Caco-2 (cell line): ENCODE measurements at regions not wholly inside any gene's neighbourhood (a gene's known extent, or its start where the extent isn't known, plus 50 kb on each side); places are given as distances from the start of the nearest gene placed in this dataset.

ENCODE experiments used
- BruUV-seq: library from RNA; stranded (reverse); fragments of 400-500 nt; replicated peaks from 2 replicates; lab custom pipeline; 2021; lab: Mats Ljungman, UMichigan
- CTCF ChIA-PET: fragments of 300-600 bp; sonication (Branson Sonifier 250); formaldehyde crosslinking; loops from one replicate; lab custom pipeline; 2022; ENCODE audit warnings: antibody characterized with exemption; lab: Charles Lee
- POLR2A ChIA-PET: fragments of 300-600 bp; sonication (Branson Sonifier 250); formaldehyde crosslinking; loops from one replicate; lab custom pipeline; 2022; ENCODE audit warnings: antibody characterized with exemption; lab: Charles Lee
- DNase-seq, 2 experiments: peaks; one replicate each; pipeline versions ENCODE4 v3.0.0 to v3.0.0-alpha.2; 2020 to 2022
- H3K27me3 ChIP-seq: replicated peaks from 2 replicates; pipeline ENCODE4 v1.6.0; 2011; ENCODE audit warnings: low read length; ENCODE audit not compliant: control insufficient read depth, insufficient read depth
- H3K36me3 ChIP-seq: 2 replicates; pipeline ENCODE4 v1.5.1; 2011; ENCODE audit warnings: low read length; ENCODE audit not compliant: control insufficient read depth, insufficient read depth
- H3K4me1 ChIP-seq: fragments of 250-450 bp; sonication (Bioruptor Pico); 2 replicates; pipeline ENCODE4 v1.5.1; 2020; ENCODE audit warnings: mild to moderate bottlenecking
- H3K4me3 ChIP-seq: 2 replicates; pipeline ENCODE4 v1.5.1; 2011; ENCODE audit warnings: low read depth, mild to moderate bottlenecking, control low read depth, low read length
- H3K9me3 ChIP-seq: fragments of 250-450 bp; sonication (Bioruptor Pico); 2 replicates; pipeline ENCODE4 v1.5.1; 2020; ENCODE audit warnings: mild to moderate bottlenecking, moderate library complexity
- H3K27ac Mint-ChIP-seq: one replicate; pipeline ENCODE4 v1.8.0; 2022; ENCODE audit warnings: mixed read lengths; ENCODE audit not compliant: unreplicated experiment
- H3K27me3 Mint-ChIP-seq: one replicate; pipeline ENCODE4 v1.8.0; 2022; ENCODE audit warnings: mixed read lengths; ENCODE audit not compliant: insufficient read depth, unreplicated experiment
- H3K36me3 Mint-ChIP-seq: one replicate; pipeline ENCODE4 v1.8.0; 2022; ENCODE audit warnings: mild to moderate bottlenecking, mixed read lengths; ENCODE audit not compliant: insufficient read depth, unreplicated experiment
- H3K4me1 Mint-ChIP-seq: one replicate; pipeline ENCODE4 v1.8.0; 2022; ENCODE audit warnings: low read depth, mixed read lengths; ENCODE audit not compliant: unreplicated experiment
- H3K4me3 Mint-ChIP-seq: one replicate; pipeline ENCODE4 v1.8.0; 2022; ENCODE audit warnings: mild to moderate bottlenecking, moderate library complexity, mixed read lengths; ENCODE audit not compliant: unreplicated experiment
- H3K9me3 Mint-ChIP-seq: one replicate; pipeline ENCODE4 v1.8.0; 2022; ENCODE audit warnings: mixed read lengths; ENCODE audit not compliant: unreplicated experiment
- intact Hi-C: fragments of 100-400 bp; cut with micrococcal nuclease; formaldehyde crosslinking; loops from one replicate; pipeline ENCODE4 v1.10.0; 2022; ENCODE audit not compliant: unreplicated experiment
- TF ChIP-seq, protein P1 (sequence below), 2 experiments: fragments of 200-600 bp in 1 of 2; IDR thresholded peaks; 1 replicate in 1 of 2; 2 replicates in 1 of 2; pipeline versions ENCODE4 v1.5.1 to v1.8.0; 2011 to 2022; ENCODE audit warnings: antibody characterized with exemption in 1 of 2, control low read depth in 1 of 2, inconsistent platforms in 1 of 2, low read depth in 1 of 2, low read length in 1 of 2, mild to moderate bottlenecking in 1 of 2, moderate library complexity in 1 of 2; ENCODE audit not compliant: insufficient read depth in 1 of 2, severe bottlenecking in 1 of 2, unreplicated experiment in 1 of 2

DNA sequence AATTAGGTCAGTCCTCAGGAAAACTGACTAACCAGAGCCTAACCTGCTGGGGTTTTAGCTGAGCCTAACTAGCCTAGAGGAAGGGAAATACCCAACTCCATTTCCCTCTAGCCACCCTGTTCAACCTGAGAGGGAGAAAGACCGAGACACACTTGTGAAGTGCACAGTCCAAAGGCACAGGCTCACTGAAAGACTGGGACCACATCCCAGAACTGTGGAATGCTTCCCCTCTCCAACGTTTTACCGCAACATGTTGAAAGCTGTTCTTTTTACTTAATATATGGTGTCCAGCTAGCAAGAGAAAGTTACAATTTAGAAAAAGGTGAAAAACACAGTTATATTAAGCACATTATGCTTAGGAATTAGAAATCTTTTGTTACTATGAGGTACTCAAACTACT lies 76.8 kb upstream of the SIMC1 start:
- ChIA-PET POLR2A (no interaction called here), CTCF (no interaction called here)
- Mint-ChIP-seq H3K4me1 (no peaks in the 10 kb centered on the region), H3K9me3 (no peaks in the 10 kb centered on the region), H3K36me3 (no peaks in the 10 kb centered on the region), H3K27ac (no peak overlapping the region), H3K27me3 (peaks cover 9% of the 10 kb centered on the region), H3K4me3 (no peak overlapping the region)
- no peaks in the 10 kb centered on the region for H3K36me3 ChIP-seq
- H3K4me3 ChIP-seq, result no peak overlapping the region
- H3K4me1 ChIP-seq, result no peaks in the 10 kb centered on the region
- no peaks in the 10 kb centered on the region; the same call in 1 of the 2 replicates for H3K9me3 ChIP-seq
- TF ChIP-seq, protein P1, sequence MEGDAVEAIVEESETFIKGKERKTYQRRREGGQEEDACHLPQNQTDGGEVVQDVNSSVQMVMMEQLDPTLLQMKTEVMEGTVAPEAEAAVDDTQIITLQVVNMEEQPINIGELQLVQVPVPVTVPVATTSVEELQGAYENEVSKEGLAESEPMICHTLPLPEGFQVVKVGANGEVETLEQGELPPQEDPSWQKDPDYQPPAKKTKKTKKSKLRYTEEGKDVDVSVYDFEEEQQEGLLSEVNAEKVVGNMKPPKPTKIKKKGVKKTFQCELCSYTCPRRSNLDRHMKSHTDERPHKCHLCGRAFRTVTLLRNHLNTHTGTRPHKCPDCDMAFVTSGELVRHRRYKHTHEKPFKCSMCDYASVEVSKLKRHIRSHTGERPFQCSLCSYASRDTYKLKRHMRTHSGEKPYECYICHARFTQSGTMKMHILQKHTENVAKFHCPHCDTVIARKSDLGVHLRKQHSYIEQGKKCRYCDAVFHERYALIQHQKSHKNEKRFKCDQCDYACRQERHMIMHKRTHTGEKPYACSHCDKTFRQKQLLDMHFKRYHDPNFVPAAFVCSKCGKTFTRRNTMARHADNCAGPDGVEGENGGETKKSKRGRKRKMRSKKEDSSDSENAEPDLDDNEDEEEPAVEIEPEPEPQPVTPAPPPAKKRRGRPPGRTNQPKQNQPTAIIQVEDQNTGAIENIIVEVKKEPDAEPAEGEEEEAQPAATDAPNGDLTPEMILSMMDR (IDR thresholded peaks at IDR 0.05; ENCODE audit: insufficient read depth in 1 of 2, low read depth in 1 of 2, low read length in 1 of 2, severe bottlenecking in 1 of 2, unreplicated experiment in 1 of 2), result no peak
- no peaks in the 10 kb centered on the region for H3K27me3 ChIP-seq
- intact Hi-C loops, result no loop called here
- no TSS peak for BruUV-seq
- DNase-seq, result no peak

DNA sequence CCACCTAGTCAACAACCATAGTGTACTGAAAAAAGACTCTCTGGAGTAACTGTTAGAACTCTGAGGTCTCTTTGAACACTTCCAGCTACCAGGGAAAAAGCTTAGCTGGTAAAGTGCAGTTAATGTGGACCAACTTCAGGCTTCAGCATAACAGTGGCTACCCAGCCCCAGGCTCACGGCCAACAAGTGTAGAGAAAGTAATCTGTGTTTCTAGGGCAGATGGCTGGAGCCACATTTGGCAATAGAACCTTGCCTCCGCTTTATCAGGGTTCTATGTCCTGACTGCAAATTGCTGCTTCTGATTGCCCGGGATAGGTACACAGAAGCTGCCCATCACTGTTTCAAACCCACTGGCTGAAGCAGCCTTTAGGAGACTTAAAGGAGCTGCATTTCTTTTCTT lies 76.0 kb upstream of the SIMC1 start:
- no peak for DNase-seq
- peaks cover 7% of the 10 kb centered on the region for H3K27me3 Mint-ChIP-seq
- H3K9me3 Mint-ChIP-seq, result no peaks in the 10 kb centered on the region
- POLR2A ChIA-PET, result no interaction called here
- no peak overlapping the region for H3K4me3 Mint-ChIP-seq
- no peak overlapping the region for H3K27ac Mint-ChIP-seq
- intact Hi-C loops, result no loop called here
- no peaks in the 10 kb centered on the region for H3K27me3 ChIP-seq
- no peaks in the 10 kb centered on the region for H3K36me3 ChIP-seq
- H3K4me3 ChIP-seq, result no peak overlapping the region
- no peaks in the 10 kb centered on the region for H3K4me1 ChIP-seq
- TF ChIP-seq, protein P1 (IDR thresholded peaks at IDR 0.05; ENCODE audit: insufficient read depth in 1 of 2, low read depth in 1 of 2, low read length in 1 of 2, severe bottlenecking in 1 of 2, unreplicated experiment in 1 of 2), result no peak
- no peaks in the 10 kb centered on the region; the same call in 1 of the 2 replicates for H3K9me3 ChIP-seq
- H3K36me3 Mint-ChIP-seq, result no peaks in the 10 kb centered on the region
- CTCF ChIA-PET, result no interaction called here
- BruUV-seq, result no TSS peak
- no peaks in the 10 kb centered on the region for H3K4me1 Mint-ChIP-seq

DNA sequence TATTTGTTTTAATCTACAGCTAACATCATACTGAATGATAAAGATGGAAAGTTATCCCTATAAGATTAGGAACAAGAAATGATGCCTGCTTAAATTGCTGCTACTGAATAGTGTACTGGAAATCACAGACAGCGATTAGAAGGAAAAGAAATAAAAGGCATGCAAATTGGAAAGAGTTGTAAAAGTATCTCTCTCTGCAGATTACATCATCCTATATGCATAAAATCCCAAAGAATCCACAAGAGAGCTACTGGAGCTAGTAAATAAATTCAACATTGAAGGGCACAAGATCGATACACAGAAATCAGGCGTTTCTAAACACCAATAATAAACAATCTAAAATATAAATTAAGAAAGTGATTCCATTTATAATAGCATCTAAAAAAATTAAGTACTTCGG lies 75.3 kb upstream of the SIMC1 start:
- TF ChIP-seq, protein P1 (IDR thresholded peaks at IDR 0.05; ENCODE audit: insufficient read depth in 1 of 2, low read depth in 1 of 2, low read length in 1 of 2, severe bottlenecking in 1 of 2, unreplicated experiment in 1 of 2), result no peak
- H3K4me1 ChIP-seq, result no peaks in the 10 kb centered on the region
- no peak overlapping the region for H3K4me3 ChIP-seq
- intact Hi-C loops, result no loop called here
- Mint-ChIP-seq H3K36me3 (no peaks in the 10 kb centered on the region), H3K4me3 (no peak overlapping the region), H3K4me1 (no peaks in the 10 kb centered on the region), H3K27ac (no peak overlapping the region), H3K9me3 (no peaks in the 10 kb centered on the region), H3K27me3 (peaks cover 7% of the 10 kb centered on the region)
- ChIA-PET CTCF (no interaction called here), POLR2A (no interaction called here)
- no peak for DNase-seq
- no peaks in the 10 kb centered on the region for H3K27me3 ChIP-seq
- no peaks in the 10 kb centered on the region for H3K36me3 ChIP-seq
- no peaks in the 10 kb centered on the region; the same call in 1 of the 2 replicates for H3K9me3 ChIP-seq
- BruUV-seq, result no TSS peak
